Activated CD8-positive, alpha-beta T cell treated with anti-CD3 and anti-CD28 coated beads for 36 hours (primary cell): ENCODE measurements at regions not wholly inside any gene's neighbourhood (a gene's known extent, or its start where the extent isn't known, plus 50 kb on each side); places are given as distances from the start of the nearest gene placed in this dataset.

Source experiments
- ATAC-seq: fragments of 200-7000 bp; cut with Tn5 transposase; one replicate; pipeline ENCODE4 v1.10.0; 2021; ENCODE audit warnings: mild to moderate bottlenecking, moderate library complexity
- CTCF ChIA-PET: fragments of 350-600 bp; sonication (Branson Sonifier 250); formaldehyde crosslinking; loops from one replicate; lab custom pipeline; 2021; ENCODE audit warnings: antibody characterized with exemption; lab: Charles Lee
- POLR2A ChIA-PET: fragments of 350-600 bp; sonication (Branson Sonifier 250); formaldehyde crosslinking; loops from one replicate; lab custom pipeline; 2021; ENCODE audit warnings: antibody characterized with exemption; lab: Charles Lee
- DNase-seq: peaks from one replicate; pipeline ENCODE4 v3.0.0-alpha.2; 2020
- H3K27ac Mint-ChIP-seq: one replicate; pipeline ENCODE4 v1.8.0; 2021; ENCODE audit warnings: mild to moderate bottlenecking, mixed read lengths
- H3K27me3 Mint-ChIP-seq: one replicate; pipeline ENCODE4 v1.8.0; 2021; ENCODE audit warnings: mixed read lengths
- H3K36me3 Mint-ChIP-seq: one replicate; pipeline ENCODE4 v1.8.0; 2021; ENCODE audit warnings: low read depth, mixed read lengths
- H3K4me1 Mint-ChIP-seq: one replicate; pipeline ENCODE4 v1.8.0; 2021; ENCODE audit warnings: low read depth, mixed read lengths
- H3K4me3 Mint-ChIP-seq: one replicate; pipeline ENCODE4 v1.8.0; 2021; ENCODE audit warnings: mild to moderate bottlenecking, moderate library complexity, mixed read lengths
- H3K9me3 Mint-ChIP-seq: one replicate; pipeline ENCODE4 v1.8.0; 2021; ENCODE audit warnings: mixed read lengths
- intact Hi-C: fragments of 100-400 bp; cut with micrococcal nuclease; formaldehyde crosslinking; loops from one replicate; pipeline ENCODE4 v1.10.0; 2022
- TF ChIP-seq, protein P1 (sequence below): fragments of 200-600 bp; IDR thresholded peaks from one replicate; pipeline ENCODE4 v1.8.0; 2022; ENCODE audit warnings: antibody characterized with exemption, mild to moderate bottlenecking

DNA sequence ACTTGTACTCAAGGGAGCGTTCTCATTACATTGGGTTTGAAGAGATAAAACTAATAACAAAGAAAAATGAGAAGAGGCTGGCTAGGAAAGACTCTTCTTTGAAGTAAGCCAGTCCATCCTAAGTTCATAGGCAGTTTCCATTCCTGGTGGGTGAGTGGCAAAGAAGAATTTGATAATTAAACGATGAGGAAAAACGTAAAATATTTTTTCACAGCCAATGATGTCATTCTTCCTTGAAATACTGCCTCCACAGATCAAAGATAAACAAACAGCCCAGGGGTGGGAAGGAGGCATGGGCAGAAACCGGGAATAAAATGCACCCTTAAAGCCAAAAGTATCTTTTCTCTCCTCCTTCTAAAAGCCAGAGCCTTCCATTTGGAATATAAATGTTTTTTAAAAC is 346.6 kb downstream of the PMP22 start:
- H3K9me3 Mint-ChIP-seq: peaks cover 3% of the 10 kb centered on the region
- no peak overlapping the region for H3K4me3 Mint-ChIP-seq
- H3K27me3 Mint-ChIP-seq: peaks cover 2% of the 10 kb centered on the region

DNA sequence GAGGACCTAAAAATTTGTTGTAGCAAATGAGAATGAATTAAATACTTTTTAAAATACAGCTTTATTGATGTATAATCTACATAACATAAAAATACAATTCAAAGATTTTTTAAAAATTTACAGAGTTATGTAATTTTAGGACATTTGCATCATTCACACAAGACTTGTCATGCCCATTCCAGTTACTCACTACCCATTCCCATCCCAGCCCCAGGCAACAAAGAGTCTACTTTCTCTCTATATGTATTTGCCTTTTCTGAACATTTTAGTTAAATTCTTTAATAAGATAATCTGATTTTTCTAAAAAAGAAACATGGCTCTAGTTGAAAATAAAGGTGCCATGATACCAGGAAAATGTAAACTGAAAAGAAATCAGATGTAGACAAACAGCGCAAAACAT is 354.2 kb downstream of the PMP22 start:
- TF ChIP-seq, protein P1, sequence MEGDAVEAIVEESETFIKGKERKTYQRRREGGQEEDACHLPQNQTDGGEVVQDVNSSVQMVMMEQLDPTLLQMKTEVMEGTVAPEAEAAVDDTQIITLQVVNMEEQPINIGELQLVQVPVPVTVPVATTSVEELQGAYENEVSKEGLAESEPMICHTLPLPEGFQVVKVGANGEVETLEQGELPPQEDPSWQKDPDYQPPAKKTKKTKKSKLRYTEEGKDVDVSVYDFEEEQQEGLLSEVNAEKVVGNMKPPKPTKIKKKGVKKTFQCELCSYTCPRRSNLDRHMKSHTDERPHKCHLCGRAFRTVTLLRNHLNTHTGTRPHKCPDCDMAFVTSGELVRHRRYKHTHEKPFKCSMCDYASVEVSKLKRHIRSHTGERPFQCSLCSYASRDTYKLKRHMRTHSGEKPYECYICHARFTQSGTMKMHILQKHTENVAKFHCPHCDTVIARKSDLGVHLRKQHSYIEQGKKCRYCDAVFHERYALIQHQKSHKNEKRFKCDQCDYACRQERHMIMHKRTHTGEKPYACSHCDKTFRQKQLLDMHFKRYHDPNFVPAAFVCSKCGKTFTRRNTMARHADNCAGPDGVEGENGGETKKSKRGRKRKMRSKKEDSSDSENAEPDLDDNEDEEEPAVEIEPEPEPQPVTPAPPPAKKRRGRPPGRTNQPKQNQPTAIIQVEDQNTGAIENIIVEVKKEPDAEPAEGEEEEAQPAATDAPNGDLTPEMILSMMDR: no peak
- Mint-ChIP-seq H3K4me3 (no peak overlapping the region), H3K4me1 (no peaks in the 10 kb centered on the region), H3K36me3 (no peaks in the 10 kb centered on the region), H3K9me3 (peaks cover 3% of the 10 kb centered on the region), H3K27ac (no peak overlapping the region), H3K27me3 (peaks cover 11% of the 10 kb centered on the region)
- DNase-seq: no peak
- CTCF ChIA-PET: no interaction called here
- ATAC-seq: no peak
- intact Hi-C loops: no loop called here
- POLR2A ChIA-PET: no interaction called here

More for the DNA sequence above, 346.6 kb downstream of the PMP22 start:
- POLR2A ChIA-PET: no interaction called here
- CTCF ChIA-PET: no interaction called here
- DNase-seq: no peak
- ATAC-seq: no peak
- no peaks in the 10 kb centered on the region for H3K36me3 Mint-ChIP-seq
- intact Hi-C loops: no loop called here
- TF ChIP-seq, protein P1: no peak
- no peak overlapping the region for H3K27ac Mint-ChIP-seq
- no peaks in the 10 kb centered on the region for H3K4me1 Mint-ChIP-seq

DNA sequence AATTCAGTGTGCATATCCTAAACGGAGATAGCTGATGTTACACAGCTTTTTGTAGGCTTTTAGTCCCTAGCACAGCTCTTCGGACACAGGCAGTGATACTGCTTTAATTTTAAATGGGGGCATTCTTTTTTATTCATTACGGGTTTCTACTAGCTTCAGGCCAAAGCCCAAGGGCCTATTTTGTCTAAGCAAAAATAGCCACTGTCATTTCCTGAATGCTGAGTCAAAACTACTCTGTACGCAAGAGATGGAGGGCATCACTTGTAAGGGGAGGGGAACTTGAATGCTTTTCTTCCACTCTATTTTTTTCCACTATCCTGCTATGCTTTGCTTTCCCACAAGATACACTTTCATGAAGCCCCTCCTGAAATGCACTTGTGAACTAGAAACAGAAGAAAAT is 360.7 kb downstream of the PMP22 start:
- ChIA-PET POLR2A (no interaction called here), CTCF (interaction anchor here (1.3 kb wide), 1 partner anchor 22 kb away, joined by 5 read pairs; no protein-coding TSS in a partner anchor)
- TF ChIP-seq, protein P1: no peak
- Mint-ChIP-seq H3K27me3 (peaks cover 10% of the 10 kb centered on the region), H3K9me3 (no peaks in the 10 kb centered on the region), H3K4me1 (no peaks in the 10 kb centered on the region), H3K36me3 (no peaks in the 10 kb centered on the region), H3K27ac (no peak overlapping the region), H3K4me3 (no peak overlapping the region)
- DNase-seq (no peak), ATAC-seq (no peak)
- intact Hi-C loops: no loop called here

DNA sequence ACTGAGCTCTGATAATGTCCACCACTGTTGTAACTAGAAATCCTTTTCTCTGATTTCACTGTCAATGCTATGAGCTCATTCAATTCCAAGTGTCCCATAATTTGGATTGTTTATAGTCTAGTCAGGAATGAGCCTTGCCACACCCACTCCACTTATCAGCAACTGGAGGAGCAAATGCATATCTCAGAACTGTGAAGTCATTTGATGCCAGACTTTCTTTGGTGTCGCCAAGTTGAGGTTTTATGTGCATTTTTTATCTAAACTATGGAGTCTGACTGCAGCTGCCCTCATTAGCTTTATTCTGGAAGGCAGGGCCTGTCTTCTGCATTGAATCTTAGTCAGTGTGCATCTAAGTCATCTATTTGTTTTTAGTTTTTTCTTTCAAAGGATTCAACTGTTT is 361.3 kb downstream of the PMP22 start:
- Mint-ChIP-seq H3K9me3 (peaks cover under 1% of the 10 kb centered on the region), H3K4me3 (no peak overlapping the region), H3K27ac (no peak overlapping the region), H3K36me3 (no peaks in the 10 kb centered on the region), H3K4me1 (no peaks in the 10 kb centered on the region), H3K27me3 (peaks cover 10% of the 10 kb centered on the region)
- CTCF ChIA-PET: interaction anchor here (1.3 kb wide), 1 partner anchor 23 kb away, joined by 5 read pairs; no protein-coding TSS in a partner anchor
- TF ChIP-seq, protein P1: no peak
- no peak for ATAC-seq
- intact Hi-C loops: no loop called here
- DNase-seq: no peak
- POLR2A ChIA-PET: no interaction called here

DNA sequence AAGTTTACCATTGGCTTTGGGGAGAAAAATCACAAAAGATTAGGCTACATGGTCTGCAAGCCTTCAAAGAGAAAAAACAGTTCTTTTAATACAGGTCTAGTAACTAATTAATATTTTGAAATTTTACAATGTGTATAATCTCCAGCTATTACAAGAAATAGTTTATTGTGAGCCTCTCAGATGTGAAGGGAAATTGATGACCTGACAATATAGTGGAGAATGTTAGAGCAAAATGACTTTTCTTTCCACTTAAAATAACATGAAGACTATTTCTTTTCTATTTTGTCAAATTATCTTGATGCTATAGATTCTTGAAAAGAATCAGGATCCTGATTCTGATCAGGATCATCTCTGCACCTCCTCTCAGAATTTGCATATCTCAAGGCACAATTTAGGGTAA is 362.3 kb downstream of the PMP22 start:
- TF ChIP-seq, protein P1: no peak
- no peak for ATAC-seq
- intact Hi-C loops: no loop called here
- no peak overlapping the region for H3K4me3 Mint-ChIP-seq
- no peak overlapping the region for H3K27ac Mint-ChIP-seq
- peaks cover 5% of the 10 kb centered on the region for H3K9me3 Mint-ChIP-seq
- H3K36me3 Mint-ChIP-seq: no peaks in the 10 kb centered on the region
- POLR2A ChIA-PET: no interaction called here
- no peak for DNase-seq
- peaks cover 10% of the 10 kb centered on the region for H3K27me3 Mint-ChIP-seq
- CTCF ChIA-PET: no interaction called here
- H3K4me1 Mint-ChIP-seq: no peaks in the 10 kb centered on the region
